ENCODE measurements at regions not wholly inside any gene's neighbourhood (a gene's known extent, or its start where the extent isn't known, plus 50 kb on each side); places are given as distances from the start of the nearest gene placed in this dataset.

DNA sequence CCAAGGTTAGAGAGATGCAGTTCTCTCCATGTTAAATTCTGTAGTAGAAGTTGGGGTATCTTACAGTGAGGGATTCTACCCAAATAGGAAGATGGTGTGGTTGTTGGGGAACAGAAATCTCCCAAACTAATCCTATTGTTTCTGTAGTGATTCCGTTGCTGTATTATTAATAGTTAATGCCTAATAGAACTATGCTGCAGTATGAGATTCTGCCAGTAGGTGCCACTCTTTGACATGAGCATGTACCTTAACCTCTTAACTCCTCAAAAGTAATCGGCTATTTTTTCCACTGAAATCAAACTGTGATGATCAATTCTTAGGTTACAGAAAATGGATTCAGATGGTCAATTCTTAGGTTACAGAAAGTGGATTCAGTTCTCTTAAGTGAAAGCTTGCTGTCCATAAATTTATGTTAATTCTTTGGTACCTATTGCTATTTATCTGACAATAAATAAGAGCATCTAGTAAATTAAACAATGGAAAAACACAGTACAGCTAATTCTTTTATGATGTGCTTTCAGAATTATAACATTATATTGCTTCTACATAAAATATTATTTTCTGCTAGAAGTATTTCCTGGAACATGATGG is 97.9 kb upstream of the DLX2 start:
- Histone ChIP-seq H3K36me3 (no peaks in the 10 kb centered on the region), H3K4me3 (no peak overlapping the region), H3K27ac (no peak overlapping the region), H3K9me3 (ENCODE audit: low read depth) (no peaks in the 10 kb centered on the region), H3K27me3 (no peaks in the 10 kb centered on the region), H3K4me1 (ENCODE audit: low read depth) (no peaks in the 10 kb centered on the region)
- peak in 1 of 2 donors; percentile 54 for DNase-seq (ENCODE audit: low read depth in 1 of 2, low spot score in 1 of 2)
- TF ChIP-seq, protein P1, sequence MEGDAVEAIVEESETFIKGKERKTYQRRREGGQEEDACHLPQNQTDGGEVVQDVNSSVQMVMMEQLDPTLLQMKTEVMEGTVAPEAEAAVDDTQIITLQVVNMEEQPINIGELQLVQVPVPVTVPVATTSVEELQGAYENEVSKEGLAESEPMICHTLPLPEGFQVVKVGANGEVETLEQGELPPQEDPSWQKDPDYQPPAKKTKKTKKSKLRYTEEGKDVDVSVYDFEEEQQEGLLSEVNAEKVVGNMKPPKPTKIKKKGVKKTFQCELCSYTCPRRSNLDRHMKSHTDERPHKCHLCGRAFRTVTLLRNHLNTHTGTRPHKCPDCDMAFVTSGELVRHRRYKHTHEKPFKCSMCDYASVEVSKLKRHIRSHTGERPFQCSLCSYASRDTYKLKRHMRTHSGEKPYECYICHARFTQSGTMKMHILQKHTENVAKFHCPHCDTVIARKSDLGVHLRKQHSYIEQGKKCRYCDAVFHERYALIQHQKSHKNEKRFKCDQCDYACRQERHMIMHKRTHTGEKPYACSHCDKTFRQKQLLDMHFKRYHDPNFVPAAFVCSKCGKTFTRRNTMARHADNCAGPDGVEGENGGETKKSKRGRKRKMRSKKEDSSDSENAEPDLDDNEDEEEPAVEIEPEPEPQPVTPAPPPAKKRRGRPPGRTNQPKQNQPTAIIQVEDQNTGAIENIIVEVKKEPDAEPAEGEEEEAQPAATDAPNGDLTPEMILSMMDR (IDR thresholded peaks at IDR 0.05; ENCODE audit: low read depth, low read length): peak; percentile 53

DNA sequence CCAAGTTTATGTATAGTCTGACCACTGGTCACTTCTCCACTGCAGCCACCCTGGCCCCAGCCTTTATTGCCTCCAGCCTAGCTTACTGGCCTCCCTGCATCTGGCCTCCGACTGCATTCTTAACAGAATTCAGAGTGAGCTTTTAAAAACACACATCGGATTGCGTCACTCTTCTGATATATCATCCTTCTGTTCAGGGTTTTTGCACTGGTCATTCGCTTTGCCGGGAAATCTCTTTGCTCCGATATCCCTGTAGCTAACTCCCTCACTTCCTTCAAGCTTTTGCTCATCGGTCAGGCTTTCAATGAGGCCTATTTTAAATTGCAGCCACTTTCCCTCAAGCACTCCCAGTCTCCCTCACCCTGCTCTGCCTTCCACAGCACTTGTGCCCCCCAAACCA is 101.6 kb upstream of the DLX2 start:
- peak in 1 of 2 donors; percentile 45 for DNase-seq (ENCODE audit: low read depth in 1 of 2, low spot score in 1 of 2)
- H3K36me3 ChIP-seq: no peaks in the 10 kb centered on the region
- no peaks in the 10 kb centered on the region for H3K4me1 ChIP-seq (ENCODE audit: low read depth)
- H3K27me3 ChIP-seq: no peaks in the 10 kb centered on the region
- H3K4me3 ChIP-seq: no peak overlapping the region
- TF ChIP-seq, protein P1 (IDR thresholded peaks at IDR 0.05; ENCODE audit: low read depth, low read length): no peak
- no peak overlapping the region for H3K27ac ChIP-seq
- H3K9me3 ChIP-seq (ENCODE audit: low read depth): no peaks in the 10 kb centered on the region

DNA sequence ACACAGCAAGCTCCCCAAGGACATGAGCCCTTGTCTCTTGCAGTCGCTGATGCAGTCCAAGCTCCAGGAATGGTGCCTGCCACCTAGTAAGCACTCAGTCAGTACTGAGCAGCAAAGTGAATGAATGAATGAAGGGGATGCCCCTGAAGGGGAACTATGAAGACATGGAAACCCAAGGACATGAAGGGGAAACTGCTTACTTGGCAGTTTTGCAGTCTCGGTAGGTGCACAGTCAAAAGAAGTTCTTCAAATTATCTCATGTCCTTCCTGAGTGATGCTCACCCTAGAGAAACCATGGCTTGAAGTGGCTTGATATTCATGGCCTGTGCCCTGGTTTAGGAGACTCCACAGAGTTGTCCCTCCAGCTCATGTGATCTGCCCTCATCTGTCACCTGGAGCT is 102.1 kb upstream of the DLX2 start:
- H3K4me1 ChIP-seq (ENCODE audit: low read depth): no peaks in the 10 kb centered on the region
- TF ChIP-seq, protein P1 (IDR thresholded peaks at IDR 0.05; ENCODE audit: low read depth, low read length): no peak
- H3K9me3 ChIP-seq (ENCODE audit: low read depth): no peaks in the 10 kb centered on the region
- no peaks in the 10 kb centered on the region for H3K27me3 ChIP-seq
- DNase-seq (ENCODE audit: low read depth in 1 of 2, low spot score in 1 of 2): no peak
- no peak overlapping the region for H3K4me3 ChIP-seq
- no peak overlapping the region for H3K27ac ChIP-seq
- H3K36me3 ChIP-seq: no peaks in the 10 kb centered on the region

DNA sequence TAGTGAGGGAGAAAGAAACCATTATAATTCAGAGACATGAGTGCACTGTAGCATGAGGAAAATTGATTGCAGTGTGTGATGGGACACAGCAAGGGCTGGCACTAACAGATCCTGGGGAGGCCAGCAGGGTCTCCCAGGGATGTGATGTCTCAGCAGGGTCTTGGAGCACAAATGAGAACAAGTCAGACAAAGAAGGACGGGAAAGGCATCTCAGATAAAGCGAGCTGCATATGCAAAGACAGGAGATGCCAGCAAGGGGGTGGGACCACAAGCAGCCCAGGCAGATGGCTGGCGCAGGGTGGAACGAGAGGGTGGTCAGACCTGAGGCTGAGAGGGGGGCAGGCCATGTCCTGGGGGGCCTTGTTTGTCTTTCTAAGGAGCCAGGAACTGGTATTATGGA is 102.6 kb upstream of the DLX2 start:
- DNase-seq (ENCODE audit: low read depth in 1 of 2, low spot score in 1 of 2): no peak
- Histone ChIP-seq H3K4me3 (no peak overlapping the region), H3K36me3 (no peaks in the 10 kb centered on the region), H3K27me3 (no peaks in the 10 kb centered on the region), H3K9me3 (ENCODE audit: low read depth) (no peaks in the 10 kb centered on the region), H3K4me1 (ENCODE audit: low read depth) (no peaks in the 10 kb centered on the region), H3K27ac (no peak overlapping the region)
- TF ChIP-seq, protein P1 (IDR thresholded peaks at IDR 0.05; ENCODE audit: low read depth, low read length): no peak

DNA sequence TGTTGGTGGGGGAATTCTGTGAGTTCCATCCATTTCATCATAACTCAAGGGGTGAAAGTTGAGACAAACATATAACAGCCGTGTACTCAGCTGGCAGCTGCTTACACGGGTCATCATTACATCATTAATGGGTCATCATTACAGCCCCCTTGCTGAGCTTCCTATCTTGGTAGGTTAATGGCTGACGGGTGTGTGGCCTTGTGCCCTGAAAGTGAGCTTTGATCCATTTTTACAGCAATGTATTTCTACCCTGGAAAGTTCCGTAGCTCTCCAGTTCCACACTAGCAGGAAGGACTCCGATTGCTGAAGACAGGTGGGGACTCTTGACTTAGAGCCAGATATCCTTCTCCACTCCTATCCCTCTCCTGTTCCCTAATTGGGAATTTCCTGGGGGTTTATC is 105.2 kb upstream of the DLX2 start:
- H3K27me3 ChIP-seq: no peaks in the 10 kb centered on the region
- H3K9me3 ChIP-seq (ENCODE audit: low read depth): no peaks in the 10 kb centered on the region
- TF ChIP-seq, protein P1 (IDR thresholded peaks at IDR 0.05; ENCODE audit: low read depth, low read length): no peak
- no peak overlapping the region for H3K4me3 ChIP-seq
- no peak overlapping the region for H3K27ac ChIP-seq
- no peaks in the 10 kb centered on the region for H3K36me3 ChIP-seq
- DNase-seq (ENCODE audit: low read depth in 1 of 2, low spot score in 1 of 2): no peak
- no peaks in the 10 kb centered on the region for H3K4me1 ChIP-seq (ENCODE audit: low read depth)

All from cardiac muscle cell (in vitro differentiated cells and primary cell).